ENCODE measurements at regions not wholly inside any gene's neighbourhood (a gene's known extent, or its start where the extent isn't known, plus 50 kb on each side); places are given as distances from the start of the nearest gene placed in this dataset.
A peak's percentile ranks its signal among the peaks of the same experiment; 100 is the strongest.

DNA sequence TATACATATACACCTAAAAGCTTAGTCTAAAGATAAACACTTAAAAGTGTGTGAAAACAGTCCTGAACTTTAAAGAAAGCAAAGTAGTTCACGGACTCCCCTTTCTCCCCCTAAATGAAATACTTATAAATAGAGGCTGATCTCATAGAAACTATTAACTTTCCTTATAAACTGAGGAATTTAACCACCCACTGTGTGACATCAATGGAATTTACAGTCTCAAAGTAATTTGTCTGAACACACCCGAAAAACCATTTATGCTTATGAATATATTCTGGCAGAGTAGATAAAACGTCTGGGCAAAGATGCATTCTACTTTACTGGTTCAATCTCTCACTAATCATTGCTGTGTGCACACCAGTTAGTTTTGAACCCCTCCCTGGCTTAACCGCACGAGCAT, 181.8 kb upstream of the DGKB start:
- Histone ChIP-seq H3K4me1 (no peaks in the 10 kb centered on the region), H3K4me3 (no peak overlapping the region), H3K36me3 (no peaks in the 10 kb centered on the region), H3K27me3 (no peaks in the 10 kb centered on the region), H3K27ac (no peak overlapping the region), H3K9me3 (peaks cover 0 to 4% (median 0%) of the 10 kb centered on the region in 4 donors)
- 61 to 73% (median 68%) methylated on average over 5 of the region's 5 CpGs for WGBS, 5 donors
- intact Hi-C loops (cut with DNase I; ENCODE audit: low total_unique reads), result no loop called here
- no peak for TF ChIP-seq EP300 (IDR thresholded peaks at IDR 0.05)
- TF ChIP-seq POLR2AphosphoS5 (IDR thresholded peaks at IDR 0.05), result no peak
- TF ChIP-seq, protein P1, sequence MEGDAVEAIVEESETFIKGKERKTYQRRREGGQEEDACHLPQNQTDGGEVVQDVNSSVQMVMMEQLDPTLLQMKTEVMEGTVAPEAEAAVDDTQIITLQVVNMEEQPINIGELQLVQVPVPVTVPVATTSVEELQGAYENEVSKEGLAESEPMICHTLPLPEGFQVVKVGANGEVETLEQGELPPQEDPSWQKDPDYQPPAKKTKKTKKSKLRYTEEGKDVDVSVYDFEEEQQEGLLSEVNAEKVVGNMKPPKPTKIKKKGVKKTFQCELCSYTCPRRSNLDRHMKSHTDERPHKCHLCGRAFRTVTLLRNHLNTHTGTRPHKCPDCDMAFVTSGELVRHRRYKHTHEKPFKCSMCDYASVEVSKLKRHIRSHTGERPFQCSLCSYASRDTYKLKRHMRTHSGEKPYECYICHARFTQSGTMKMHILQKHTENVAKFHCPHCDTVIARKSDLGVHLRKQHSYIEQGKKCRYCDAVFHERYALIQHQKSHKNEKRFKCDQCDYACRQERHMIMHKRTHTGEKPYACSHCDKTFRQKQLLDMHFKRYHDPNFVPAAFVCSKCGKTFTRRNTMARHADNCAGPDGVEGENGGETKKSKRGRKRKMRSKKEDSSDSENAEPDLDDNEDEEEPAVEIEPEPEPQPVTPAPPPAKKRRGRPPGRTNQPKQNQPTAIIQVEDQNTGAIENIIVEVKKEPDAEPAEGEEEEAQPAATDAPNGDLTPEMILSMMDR (IDR thresholded peaks at IDR 0.05), result no peak
- no peak for TF ChIP-seq POLR2A (IDR thresholded peaks at IDR 0.05)
- peak in 1 of 2 donors; percentile 8 for DNase-seq

DNA sequence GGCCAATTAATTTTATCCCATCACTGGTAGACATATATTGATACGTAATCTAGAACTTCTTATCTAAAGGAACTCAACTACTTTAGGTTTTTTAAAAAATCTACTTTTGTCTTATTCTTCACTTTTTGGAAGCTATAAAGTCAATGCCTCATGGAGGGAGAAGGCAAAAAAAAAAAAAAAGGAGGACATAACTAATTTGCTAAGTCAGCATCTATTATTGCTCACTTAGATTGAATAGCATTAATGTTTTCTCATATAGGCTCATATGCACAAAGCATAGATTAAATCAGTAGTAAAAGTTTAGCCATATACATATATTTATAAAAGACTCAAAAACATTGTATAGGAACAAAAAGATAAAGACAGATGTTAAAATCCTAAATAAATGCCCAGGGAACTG, 179.3 kb upstream of the DGKB start:
- Histone ChIP-seq H3K4me3 (no peak overlapping the region), H3K27me3 (no peaks in the 10 kb centered on the region), H3K4me1 (no peaks in the 10 kb centered on the region), H3K9me3 (no peaks in the 10 kb centered on the region), H3K36me3 (no peaks in the 10 kb centered on the region), H3K27ac (no peak overlapping the region)
- intact Hi-C loops (cut with DNase I; ENCODE audit: low total_unique reads), result no loop called here
- TF ChIP-seq POLR2A (IDR thresholded peaks at IDR 0.05), result no peak
- TF ChIP-seq EP300 (IDR thresholded peaks at IDR 0.05), result no peak
- TF ChIP-seq, protein P1 (IDR thresholded peaks at IDR 0.05), result no peak
- no peak for TF ChIP-seq POLR2AphosphoS5 (IDR thresholded peaks at IDR 0.05)
- no peak for DNase-seq
- 73 to 98% (median 93%) methylated on average over 1 of the region's 1 CpG for WGBS, 5 donors

DNA sequence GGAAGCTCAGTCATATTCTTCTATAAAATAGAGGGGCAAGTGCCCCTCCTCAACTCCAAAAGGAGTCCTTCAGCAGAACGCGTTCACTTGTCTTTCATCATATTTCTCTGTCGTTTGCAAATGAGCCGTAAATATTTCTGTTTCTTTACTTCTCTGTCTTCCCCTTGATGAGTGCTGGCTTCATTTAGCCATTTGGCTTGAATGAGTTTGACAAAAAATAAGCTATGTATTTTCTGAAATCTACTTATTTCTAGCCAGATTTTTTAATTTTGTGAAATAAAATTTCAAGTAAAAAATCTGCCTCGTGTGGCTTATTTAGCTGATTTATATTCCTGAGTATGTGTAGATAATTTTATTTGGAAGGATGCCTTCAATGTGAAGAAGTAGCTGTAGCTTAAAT, 170.8 kb upstream of the DGKB start:
- H3K36me3 ChIP-seq, result no peaks in the 10 kb centered on the region
- intact Hi-C loops (cut with DNase I; ENCODE audit: low total_unique reads), result no loop called here
- H3K4me1 ChIP-seq, result no peaks in the 10 kb centered on the region
- H3K4me3 ChIP-seq, result no peak overlapping the region
- H3K27me3 ChIP-seq, result no peaks in the 10 kb centered on the region
- no peak for TF ChIP-seq POLR2A (IDR thresholded peaks at IDR 0.05)
- TF ChIP-seq, protein P1 (IDR thresholded peaks at IDR 0.05), result no peak
- 71 to 88% (median 84%) methylated on average over 5 of the region's 5 CpGs for WGBS, 5 donors
- H3K9me3 ChIP-seq, result no peaks in the 10 kb centered on the region
- H3K27ac ChIP-seq, result no peak overlapping the region
- no peak for DNase-seq

DNA sequence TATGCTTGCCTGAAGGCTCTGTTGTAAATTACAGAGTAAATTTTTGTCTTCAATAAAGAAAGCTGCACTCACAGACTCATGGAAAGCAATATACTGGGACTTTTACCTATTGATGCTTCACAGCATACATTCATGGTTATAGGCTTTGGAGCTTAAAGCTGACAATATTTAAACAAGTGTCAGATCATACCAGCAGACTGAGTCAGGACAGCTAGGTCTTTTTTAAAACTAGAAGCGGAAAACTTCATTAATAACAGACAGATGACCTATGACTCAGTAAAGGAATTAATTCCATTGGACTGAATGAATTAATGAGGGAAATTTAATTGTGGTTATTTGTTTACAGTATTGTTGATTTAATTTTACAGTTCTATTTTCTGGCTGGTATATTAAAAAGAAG, 165.8 kb upstream of the DGKB start:
- H3K4me3 ChIP-seq, result no peak overlapping the region
- no peaks in the 10 kb centered on the region for H3K9me3 ChIP-seq
- H3K27me3 ChIP-seq, result no peaks in the 10 kb centered on the region
- WGBS, 5 donors, result 79 to 90% (median 86%) methylated on average over 1 of the region's 1 CpG
- DNase-seq, result no peak
- H3K27ac ChIP-seq, result no peak overlapping the region
- H3K36me3 ChIP-seq, result no peaks in the 10 kb centered on the region
- intact Hi-C loops (cut with DNase I; ENCODE audit: low total_unique reads), result no loop called here
- no peak for TF ChIP-seq POLR2A (IDR thresholded peaks at IDR 0.05)
- TF ChIP-seq, protein P1 (IDR thresholded peaks at IDR 0.05), result no peak
- no peak for TF ChIP-seq POLR2AphosphoS5 (IDR thresholded peaks at IDR 0.05)
- no peak for TF ChIP-seq EP300 (IDR thresholded peaks at IDR 0.05)
- no peaks in the 10 kb centered on the region for H3K4me1 ChIP-seq
